Endodermal cell (in vitro differentiated cells): ENCODE measurements at regions not wholly inside any gene's neighbourhood (a gene's known extent, or its start where the extent isn't known, plus 50 kb on each side); places are given as distances from the start of the nearest gene placed in this dataset.

Source experiments
- DNase-seq: peaks from one replicate; pipeline ENCODE4 v3.0.0-alpha.2; 2017
- H3K27ac ChIP-seq: 2 replicates; pipeline ENCODE4 v1.5.1; 2013; ENCODE audit warnings: mild to moderate bottlenecking, low read depth, low read length, moderate library complexity
- H3K27me3 ChIP-seq: 2 replicates; pipeline ENCODE4 v1.6.1; 2013; ENCODE audit warnings: mild to moderate bottlenecking, low read length, moderate library complexity; ENCODE audit not compliant: insufficient read depth, control insufficient read depth, poor library complexity, severe bottlenecking
- H3K36me3 ChIP-seq: 2 replicates; pipeline ENCODE4 v1.7.0; 2013; ENCODE audit warnings: mild to moderate bottlenecking, low read length, moderate library complexity; ENCODE audit not compliant: control insufficient read depth, insufficient read depth
- H3K4me1 ChIP-seq: one replicate; pipeline ENCODE4 v1.7.0; 2013; ENCODE audit warnings: low read length; ENCODE audit not compliant: control insufficient read depth, insufficient read depth
- H3K4me3 ChIP-seq: 2 replicates; pipeline ENCODE4 v1.5.1; 2013; ENCODE audit warnings: mild to moderate bottlenecking, low read length, moderate library complexity
- H3K9ac ChIP-seq: 2 replicates; pipeline ENCODE4 v1.6.1; 2013; ENCODE audit warnings: mild to moderate bottlenecking, low read length, moderate library complexity; ENCODE audit not compliant: poor library complexity, severe bottlenecking; ENCODE audit errors: extremely low read depth
- H3K9me3 ChIP-seq: 2 replicates; pipeline ENCODE4 v1.6.1; 2013; ENCODE audit warnings: mild to moderate bottlenecking, low read length, moderate library complexity; ENCODE audit not compliant: control insufficient read depth
- H3K27ac Mint-ChIP-seq: 2 replicates; pipeline ENCODE4 v1.8.0; 2020; ENCODE audit warnings: mixed read lengths
- H3K27me3 Mint-ChIP-seq: 2 replicates; pipeline ENCODE4 v1.8.0; 2021; ENCODE audit warnings: mild to moderate bottlenecking, mixed read lengths; ENCODE audit not compliant: insufficient read depth
- H3K36me3 Mint-ChIP-seq: 2 replicates; pipeline ENCODE4 v1.8.0; 2020; ENCODE audit warnings: low read depth, mixed read lengths
- H3K4me1 Mint-ChIP-seq: 2 replicates; pipeline ENCODE4 v1.8.0; 2020; ENCODE audit warnings: mixed read lengths
- H3K4me3 Mint-ChIP-seq: 2 replicates; pipeline ENCODE4 v1.8.0; 2020; ENCODE audit warnings: mild to moderate bottlenecking, moderate library complexity, mixed read lengths
- H3K9me3 Mint-ChIP-seq: 2 replicates; pipeline ENCODE4 v1.8.0; 2020; ENCODE audit warnings: mild to moderate bottlenecking, mixed read lengths
- CTCF ChIP-seq: fragments of 200-600 bp; sonication (generic); conservative IDR thresholded peaks from 2 replicates; pipeline ENCODE4 v1.5.0; 2021; ENCODE audit warnings: antibody characterized with exemption, mild to moderate bottlenecking
- WGBS, 2 experiments: methylation state at CpG; one replicate each; pipeline versions ENCODE4 v1.1.5 to v1.1.7; 2013; ENCODE audit warnings: missing lambda C conversion rate in 2 of 2, mixed read lengths in 1 of 2; ENCODE audit not compliant: insufficient coverage in 1 of 2, insufficient read length in 1 of 2; 5-methylcytosine and 5-hydroxymethylcytosine counted together

DNA sequence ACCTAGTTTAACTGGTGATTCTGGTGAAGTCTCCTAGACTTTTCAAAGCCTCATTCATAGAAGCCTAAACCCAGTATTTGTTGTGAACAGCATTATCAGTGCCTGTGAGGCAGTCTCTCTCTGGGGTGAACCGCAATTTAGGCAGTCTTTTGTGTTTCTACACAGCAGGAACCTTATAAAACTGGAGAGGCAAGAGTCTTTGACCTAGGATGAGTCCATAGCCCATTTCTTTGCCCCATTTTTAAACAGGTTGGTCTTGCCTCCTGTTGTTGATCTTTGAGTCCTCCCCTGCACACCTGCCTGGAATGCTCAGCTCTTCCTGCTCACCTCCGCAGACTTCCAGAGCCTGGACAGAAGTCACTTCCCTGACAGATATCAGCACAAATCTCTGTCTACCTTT lies 51.2 kb upstream of the NRP1 start:
- Mint-ChIP-seq H3K27ac (no peak overlapping the region), H3K9me3 (no peaks in the 10 kb centered on the region), H3K27me3 (no peaks in the 10 kb centered on the region), H3K4me3 (no peak overlapping the region), H3K4me1 (peaks cover 11% of the 10 kb centered on the region), H3K36me3 (no peaks in the 10 kb centered on the region)
- 80 to 86% methylated on average over 2 of the region's 2 CpGs for WGBS, 2 experiments
- Histone ChIP-seq H3K36me3 (no peaks in the 10 kb centered on the region), H3K27ac (no peak overlapping the region), H3K4me3 (no peak overlapping the region), H3K4me1 (no peaks in the 10 kb centered on the region), H3K9ac (no peak overlapping the region), H3K9me3 (no peaks in the 10 kb centered on the region), H3K27me3 (no peaks in the 10 kb centered on the region)
- no peak for DNase-seq
- no peak for TF ChIP-seq CTCF

- peaks cover 11% of the 10 kb centered on the region for H3K4me1 Mint-ChIP-seq
- no peak for DNase-seq
- TF ChIP-seq CTCF: no peak
- Histone ChIP-seq H3K36me3 (no peaks in the 10 kb centered on the region), H3K4me1 (no peaks in the 10 kb centered on the region), H3K9me3 (no peaks in the 10 kb centered on the region), H3K27ac (no peak overlapping the region), H3K4me3 (no peak overlapping the region), H3K27me3 (no peaks in the 10 kb centered on the region), H3K9ac (no peak overlapping the region)
- H3K4me3 Mint-ChIP-seq: no peak overlapping the region
- no peaks in the 10 kb centered on the region for H3K36me3 Mint-ChIP-seq
- no peaks in the 10 kb centered on the region for H3K9me3 Mint-ChIP-seq
- 97 to 100% methylated on average over 3 to 5 of the region's 5 CpGs for WGBS, 2 experiments
- no peaks in the 10 kb centered on the region for H3K27me3 Mint-ChIP-seq
- H3K27ac Mint-ChIP-seq: no peak overlapping the region
These were observed 50.5 kb upstream of the NRP1 start for GRCh38 chr10:33385015-33385414.
